GM12878 (cell line): ENCODE measurements at regions not wholly inside any gene's neighbourhood (a gene's known extent, or its start where the extent isn't known, plus 50 kb on each side); places are given as distances from the start of the nearest gene placed in this dataset.

Source experiments
- ATAC-seq: fragments of 200-7000 bp; cut with Tn5 transposase; 3 replicates; pipeline ENCODE4 v1.9.1; 2020; ENCODE audit warnings: mild to moderate bottlenecking, moderate library complexity
- BruUV-seq: library from RNA; stranded (reverse); fragments of 400-500 nt; replicated peaks from 2 replicates; lab custom pipeline; 2021; lab: Mats Ljungman, UMichigan
- CTCF ChIA-PET: fragments of 300-600 bp; sonication (Branson Sonifier 250); formaldehyde crosslinking; extraction: SDS; loops from one replicate; lab custom pipeline; 2021; ENCODE audit warnings: inconsistent platforms; lab: Yijun Ruan, JAX
- POLR2A ChIA-PET: fragments of 350-600 bp; formaldehyde crosslinking; extraction: SDS; loops from one replicate; lab custom pipeline; 2021; ENCODE audit warnings: inconsistent platforms; lab: Charles Lee
- RAD21 ChIA-PET: fragments of 300-600 bp; sonication (Branson Sonifier 250); formaldehyde crosslinking; loops from one replicate; lab custom pipeline; 2023; ENCODE audit warnings: antibody characterized with exemption; ENCODE audit not compliant: unreplicated experiment; lab: Charles Lee
- SMC1A ChIA-PET: fragments of 300-600 bp; sonication (Branson Sonifier 250); formaldehyde crosslinking; loops from one replicate; lab custom pipeline; 2023; ENCODE audit not compliant: unreplicated experiment, uncharacterized antibody; lab: Charles Lee
- DNase-seq: peaks from one replicate; pipeline ENCODE4 v3.0.0-alpha.2; 2011; ENCODE audit warnings: low read depth, low spot score
- FAIRE-seq: peaks from 3 replicates; lab custom pipeline; 2011; peaks lifted over from hg19 to GRCh38; lab: Jason Lieb, UNC
- H2AFZ ChIP-seq: 2 replicates; pipeline ENCODE4 v1.6.0; 2011; ENCODE audit warnings: low read depth, low read length, control low read depth; ENCODE audit not compliant: control insufficient read depth
- H3K27ac ChIP-seq: 2 replicates; pipeline ENCODE4 v1.5.1; 2011; ENCODE audit warnings: control low read depth; ENCODE audit not compliant: control insufficient read depth, insufficient read depth
- H3K27me3 ChIP-seq, 2 experiments: replicated peaks in 1 of 2; 2 replicates each; pipeline versions ENCODE4 v1.6.0 to v1.6.1; 2011; ENCODE audit warnings: low read length in 1 of 2; ENCODE audit not compliant: control insufficient read depth in 2 of 2, insufficient read depth in 2 of 2
- H3K36me3 ChIP-seq, 2 experiments: 2 replicates each; pipeline ENCODE4 v1.5.1; 2011; ENCODE audit warnings: low read length in 1 of 2; ENCODE audit not compliant: control insufficient read depth in 2 of 2, insufficient read depth in 2 of 2
- H3K4me1 ChIP-seq: 2 replicates; pipeline ENCODE4 v1.6.1; 2011; ENCODE audit warnings: mild to moderate bottlenecking, low read length, moderate library complexity, mixed read lengths; ENCODE audit not compliant: control insufficient read depth, insufficient read depth
- H3K4me2 ChIP-seq: 2 replicates; pipeline ENCODE4 v1.6.0; 2011; ENCODE audit warnings: control low read depth; ENCODE audit not compliant: control insufficient read depth, insufficient read depth
- H3K4me3 ChIP-seq: fragments of 200-600 bp; sonication (generic); 2 replicates; pipeline ENCODE4 v1.5.1; 2016
- H3K79me2 ChIP-seq: 2 replicates; pipeline ENCODE4 v1.6.0; 2011; ENCODE audit warnings: low read length; ENCODE audit not compliant: control insufficient read depth, insufficient read depth
- H3K9ac ChIP-seq: 2 replicates; pipeline ENCODE4 v1.8.0; 2011; ENCODE audit warnings: low read length, control low read depth, mixed read lengths; ENCODE audit not compliant: control insufficient read depth, insufficient read depth
- H3K9me3 ChIP-seq: replicated peaks from 3 replicates; pipeline ENCODE4 v1.5.1; 2011; ENCODE audit warnings: mild to moderate bottlenecking, low read length; ENCODE audit not compliant: control insufficient read depth, insufficient read depth
- H4K20me1 ChIP-seq: 2 replicates; pipeline ENCODE4 v1.6.0; 2011; ENCODE audit not compliant: control insufficient read depth, insufficient read depth
- ATF7 ChIP-seq: fragments of 450-650 bp; IDR thresholded peaks from 2 replicates; pipeline ENCODE4 v1.6.1; 2016; ENCODE audit warnings: low read depth, mild to moderate bottlenecking
- BCL3 ChIP-seq: IDR thresholded peaks from 2 replicates; pipeline ENCODE4 v1.6.1; 2011; ENCODE audit warnings: borderline replicate concordance, low read depth, mild to moderate bottlenecking, moderate library complexity, low read length; ENCODE audit not compliant: insufficient read depth, poor library complexity, severe bottlenecking
- CBFB ChIP-seq: IDR thresholded peaks from 2 replicates; pipeline ENCODE4 v1.6.1; 2016; ENCODE audit warnings: antibody characterized with exemption, low read depth
- GABPA ChIP-seq: IDR thresholded peaks from 2 replicates; pipeline ENCODE4 v1.6.1; 2014; ENCODE audit warnings: antibody characterized with exemption, low read depth, mild to moderate bottlenecking, inconsistent platforms
- IRF5 ChIP-seq: fragments of 450-650 bp; IDR thresholded peaks from 2 replicates; pipeline ENCODE4 v1.6.1; 2017; ENCODE audit warnings: borderline replicate concordance
- KDM1A ChIP-seq: fragments of 200-600 bp; sonication (generic); IDR thresholded peaks from 2 replicates; pipeline ENCODE4 v1.6.1; 2016; ENCODE audit warnings: borderline replicate concordance
- MTA3 ChIP-seq: IDR thresholded peaks from 2 replicates; pipeline ENCODE4 v1.6.1; 2012; ENCODE audit warnings: low read length, inconsistent platforms, borderline replicate concordance
- MYC ChIP-seq: IDR thresholded peaks from 2 replicates; pipeline ENCODE4 v1.6.1; 2011; ENCODE audit warnings: mild to moderate bottlenecking, low read length, moderate library complexity, inconsistent platforms; ENCODE audit not compliant: insufficient read depth, insufficient replicate concordance, insufficient read length, severe bottlenecking
- PAX5 ChIP-seq: IDR thresholded peaks from 2 replicates; pipeline ENCODE4 v1.6.1; 2011; ENCODE audit warnings: low read depth, low read length, borderline replicate concordance
- PAX8 ChIP-seq: fragments of 450-650 bp; IDR thresholded peaks from 2 replicates; pipeline ENCODE4 v1.6.1; 2017; ENCODE audit warnings: mild to moderate bottlenecking, moderate library complexity
- RFX5 ChIP-seq: IDR thresholded peaks from 2 replicates; pipeline ENCODE4 v1.6.1; 2011; ENCODE audit warnings: low read depth, low read length, improper control_type of control experiment
- SUZ12 ChIP-seq: fragments of 200-600 bp; sonication (generic); IDR thresholded peaks from one replicate; pipeline ENCODE4 v1.6.1; 2018; ENCODE audit warnings: antibody characterized with exemption, mild to moderate bottlenecking; ENCODE audit not compliant: unreplicated experiment
- WGBS: methylation state at CpG from one replicate; pipeline ENCODE4 v1.1.6; 2016; ENCODE audit warnings: low lambda C conversion rate; ENCODE audit not compliant: insufficient replicate concordance, insufficient coverage; ENCODE audit errors: missing lambda C conversion rate; 5-methylcytosine and 5-hydroxymethylcytosine counted together
- in situ Hi-C: fragments of 300-500 bp; cut with MboI; formaldehyde crosslinking; loops from 9 replicates; pipeline ENCODE4 v1.14.3; 2018; ENCODE audit warnings: mixed read lengths
- intact Hi-C: fragments of 100-400 bp; cut with micrococcal nuclease; formaldehyde crosslinking; loops from one replicate; pipeline ENCODE4 v1.14.2; 2022; ENCODE audit not compliant: unreplicated experiment

GRCh38 chr22:19604711-19605268 is 80.6 kb upstream of the CLDN5 start:
- H3K27ac ChIP-seq = no peak overlapping the region
- H3K9me3 ChIP-seq = no peaks in the 10 kb centered on the region
- CTCF ChIA-PET = no interaction called here
- in situ Hi-C loops (no loop called here), intact Hi-C loops (no loop called here)
- H3K9ac ChIP-seq = no peak overlapping the region
- H3K4me3 ChIP-seq = no peak overlapping the region
- H2AFZ ChIP-seq = no peak overlapping the region
- POLR2A ChIA-PET = no interaction called here
- H4K20me1 ChIP-seq = no peaks in the 10 kb centered on the region
- no peak overlapping the region for H3K4me2 ChIP-seq
- FAIRE-seq (no peak), ATAC-seq (no peak), DNase-seq (no peak)
- no peak for TF ChIP-seq SUZ12
- no peak for TF ChIP-seq PAX5
- no peak for TF ChIP-seq KDM1A
- no peak for TF ChIP-seq GABPA
- TF ChIP-seq ATF7 = no peak
- TF ChIP-seq PAX8 = no peak
- no peak for TF ChIP-seq CBFB
- TF ChIP-seq MYC = no peak
- no peak for TF ChIP-seq MTA3
- TF ChIP-seq RFX5 = no peak
- TF ChIP-seq BCL3 = no peak
- TF ChIP-seq IRF5 = no peak
- no peaks in the 10 kb centered on the region for H3K36me3 ChIP-seq
- RAD21 ChIA-PET = no interaction called here
- SMC1A ChIA-PET = no interaction called here
- no TSS peak for BruUV-seq
- H3K4me1 ChIP-seq = no peaks in the 10 kb centered on the region; the same call in 1 of the 2 replicates
- peaks cover 0 to 4% of the 10 kb centered on the region in 2 experiments; a peak in 1 of 4 replicates for H3K27me3 ChIP-seq
- no peaks in the 10 kb centered on the region for H3K79me2 ChIP-seq
- 54% methylated on average over 9 of the region's 9 CpGs for WGBS
